ENCODE measurements at regions not wholly inside any gene's neighbourhood (a gene's known extent, or its start where the extent isn't known, plus 50 kb on each side); places are given as distances from the start of the nearest gene placed in this dataset.
A peak's percentile ranks its signal among the peaks of the same experiment; 100 is the strongest.

GRCh38 chr4:111963158-111963700 is 182.0 kb upstream of the FAM241A start:
- DNase-seq (ENCODE audit: low read depth in 4 of 4, low spot score in 2 of 4) = no peak

DNA sequence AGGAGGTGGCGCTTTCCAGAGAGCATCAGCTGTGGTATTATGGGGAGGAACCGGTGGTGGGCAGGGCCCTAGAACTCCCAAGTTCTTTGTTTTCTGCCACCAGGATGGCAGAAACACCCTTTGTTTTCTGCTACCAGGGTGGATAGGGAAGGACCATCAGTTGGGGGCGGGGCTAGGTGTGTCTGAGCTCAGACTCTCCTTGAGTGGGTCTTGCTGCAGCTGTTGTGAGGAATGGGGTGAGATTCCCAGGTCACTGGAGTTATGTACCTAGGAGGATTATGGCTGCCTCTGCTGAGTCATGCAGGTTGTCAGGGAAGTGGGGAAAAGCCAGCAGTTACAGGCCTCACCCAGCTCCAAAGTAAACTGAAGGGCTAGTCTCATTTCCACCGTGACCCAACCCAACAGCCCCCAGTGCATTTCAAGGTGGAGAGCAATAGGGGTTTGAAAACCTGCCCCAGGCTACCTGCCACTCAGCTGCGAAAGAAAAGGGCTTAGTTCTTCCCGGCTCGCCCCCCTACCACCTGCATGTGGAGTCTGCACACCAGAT is 167.8 kb upstream of the FAM241A start:
- no peak for DNase-seq (ENCODE audit: low read depth in 4 of 4, low spot score in 2 of 4)

- no peak for DNase-seq (ENCODE audit: low read depth in 4 of 4, low spot score in 2 of 4)
Observed at GRCh38 chr4:111979921-111980320, 165.3 kb upstream of the FAM241A start.

- no peak for DNase-seq (ENCODE audit: low read depth in 4 of 4, low spot score in 2 of 4)
Observed at GRCh38 chr4:111982089-111982488, 163.2 kb upstream of the FAM241A start.

- DNase-seq (ENCODE audit: low read depth in 4 of 4, low spot score in 2 of 4) = no peak
Observed at GRCh38 chr4:111984169-111984819, 161.0 kb upstream of the FAM241A start.

GRCh38 chr4:111985426-111985825 is 159.8 kb upstream of the FAM241A start:
- DNase-seq (ENCODE audit: low read depth in 4 of 4, low spot score in 2 of 4) = no peak

DNA sequence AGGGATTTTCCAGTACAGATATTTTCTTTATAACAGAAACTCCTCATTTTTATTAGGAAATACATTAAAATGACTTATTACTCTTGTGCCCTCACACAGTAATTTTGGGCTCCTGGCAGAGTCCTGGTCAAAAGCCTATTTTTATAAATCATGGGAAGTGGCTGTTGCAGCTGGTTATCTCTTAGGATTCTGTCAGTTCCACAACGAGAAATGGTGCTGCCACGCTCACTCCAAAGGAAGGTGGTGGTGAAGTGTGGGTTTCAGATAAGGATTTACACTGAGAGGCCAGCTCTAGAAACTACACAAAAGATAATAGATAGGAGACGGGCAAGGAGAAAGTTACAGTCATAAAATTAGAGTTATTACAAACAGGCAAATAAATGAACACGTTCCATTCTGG is 159.2 kb upstream of the FAM241A start:
- DNase-seq (ENCODE audit: low read depth in 4 of 4, low spot score in 2 of 4) = no peak

GRCh38 chr4:111988514-111988913 is 156.7 kb upstream of the FAM241A start:
- no peak for DNase-seq (ENCODE audit: low read depth in 4 of 4, low spot score in 2 of 4)

DNA sequence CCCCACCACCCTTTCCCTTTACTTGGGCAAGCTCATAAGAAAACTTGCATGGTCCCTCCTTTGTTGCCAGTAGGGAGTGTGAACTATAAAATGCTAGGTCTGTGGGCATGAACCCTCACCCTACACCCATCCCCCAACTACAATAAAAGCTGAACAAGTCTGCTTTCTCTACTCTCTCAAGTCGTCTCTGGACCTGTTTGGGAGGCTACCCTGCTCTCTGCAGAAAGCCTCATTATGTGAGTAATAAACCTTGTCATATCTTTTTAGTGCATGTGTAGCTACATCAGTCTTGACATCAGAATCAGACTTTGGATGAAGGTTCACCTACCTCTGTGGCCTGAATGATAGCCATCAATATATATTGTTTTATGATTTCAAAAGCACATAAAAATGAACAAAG is 155.4 kb upstream of the FAM241A start:
- DNase-seq (ENCODE audit: low read depth in 4 of 4, low spot score in 2 of 4) = no peak

DNA sequence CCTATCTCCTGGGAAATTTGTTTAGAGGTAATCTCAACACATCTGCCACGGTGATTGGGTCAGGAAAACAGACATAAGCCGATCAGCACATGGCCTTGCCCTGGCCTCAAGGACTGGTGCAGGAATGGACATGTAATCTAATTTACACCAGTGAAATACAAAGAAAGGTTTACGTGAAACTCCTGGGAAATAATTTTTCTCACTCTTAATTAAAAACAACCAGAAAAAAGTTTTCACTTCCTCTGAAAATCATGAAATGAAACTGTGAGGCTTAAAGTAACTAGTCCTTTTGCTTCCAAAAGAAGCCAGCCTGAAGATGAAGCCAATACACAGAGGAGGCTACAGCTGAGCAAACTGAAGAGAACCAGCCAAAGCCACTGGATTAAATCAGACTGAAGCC is 154.1 kb upstream of the FAM241A start:
- DNase-seq (ENCODE audit: low read depth in 4 of 4, low spot score in 2 of 4) = no peak

- DNase-seq (ENCODE audit: low read depth in 4 of 4, low spot score in 2 of 4) = no peak
Observed at GRCh38 chr4:111991797-111992196, 153.5 kb upstream of the FAM241A start.

GRCh38 chr4:111992351-111993168 is 152.7 kb upstream of the FAM241A start:
- DNase-seq (ENCODE audit: low read depth in 4 of 4, low spot score in 2 of 4) = peak in 3 of 4 donors; percentile 1 to 19 (median 10)

DNA sequence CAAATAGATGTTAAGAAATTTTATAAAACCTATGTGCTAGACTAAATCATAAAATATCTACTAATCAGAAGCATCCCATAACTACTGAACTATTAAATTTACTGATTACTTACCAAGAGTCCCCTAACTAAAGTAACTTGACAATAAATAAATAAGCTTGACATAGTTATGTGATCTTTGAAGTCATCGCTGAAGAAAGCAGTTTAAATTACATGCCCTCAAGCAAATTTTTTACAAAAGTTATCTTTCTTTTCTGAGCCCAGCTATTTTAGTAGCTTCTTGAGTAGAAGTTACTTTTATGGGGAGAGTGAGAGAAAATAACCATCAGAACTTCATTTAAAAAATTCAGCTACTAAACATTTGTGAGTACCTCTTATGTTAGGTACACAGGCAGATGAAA is 150.9 kb upstream of the FAM241A start:
- DNase-seq (ENCODE audit: low read depth in 4 of 4, low spot score in 2 of 4) = no peak

- DNase-seq (ENCODE audit: low read depth in 4 of 4, low spot score in 2 of 4) = no peak
Observed at GRCh38 chr4:111997785-111998184, 147.5 kb upstream of the FAM241A start.

DNA sequence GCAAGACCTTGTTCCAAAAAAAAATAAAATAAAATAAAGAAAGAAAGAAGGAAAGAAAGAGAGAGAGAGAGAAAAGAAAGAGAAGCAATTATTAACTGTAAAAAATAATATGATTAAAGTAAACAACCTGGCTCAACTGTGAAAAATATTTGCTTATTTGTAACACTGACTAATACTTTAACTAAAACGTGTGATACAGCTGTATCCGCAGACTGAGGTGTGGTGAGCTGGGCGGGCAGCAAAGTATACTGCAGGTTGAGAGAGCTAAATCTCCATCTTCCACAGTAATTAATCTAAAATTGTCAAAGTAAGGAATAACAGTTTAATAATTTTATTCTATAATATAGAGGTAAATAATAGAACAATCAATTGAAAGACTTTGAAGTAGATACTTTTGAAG is 145.5 kb upstream of the FAM241A start:
- DNase-seq (ENCODE audit: low read depth in 4 of 4, low spot score in 2 of 4) = no peak

GRCh38 chr4:112001041-112001440 is 144.2 kb upstream of the FAM241A start:
- DNase-seq (ENCODE audit: low read depth in 4 of 4, low spot score in 2 of 4) = no peak

GRCh38 chr4:112002248-112002661 is 143.0 kb upstream of the FAM241A start:
- DNase-seq (ENCODE audit: low read depth in 4 of 4, low spot score in 2 of 4) = no peak

- no peak for DNase-seq (ENCODE audit: low read depth in 4 of 4, low spot score in 2 of 4)
Observed at GRCh38 chr4:112003231-112003907, 141.9 kb upstream of the FAM241A start.

DNA sequence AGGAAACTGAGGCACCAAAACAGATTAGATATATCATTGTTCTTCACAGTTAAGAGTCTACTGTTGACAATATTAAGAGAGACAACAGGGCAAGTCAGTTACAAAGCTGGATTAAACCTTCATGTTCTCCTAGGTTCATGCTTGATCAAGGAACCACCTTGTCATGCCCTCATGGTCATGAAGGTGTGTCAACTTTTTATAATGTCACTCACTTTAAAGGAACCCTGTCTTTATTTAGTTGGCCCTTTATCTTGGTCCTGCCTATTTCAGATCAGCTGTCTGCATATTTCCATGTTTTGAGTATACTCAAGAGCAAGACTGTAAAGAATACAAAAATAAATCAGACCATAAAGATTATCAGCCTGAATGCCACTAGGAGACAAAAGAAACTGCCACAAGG is 140.2 kb upstream of the FAM241A start:
- DNase-seq (ENCODE audit: low read depth in 4 of 4, low spot score in 2 of 4) = no peak

- DNase-seq (ENCODE audit: low read depth in 4 of 4, low spot score in 2 of 4) = no peak
Observed at GRCh38 chr4:112007391-112007790, 137.9 kb upstream of the FAM241A start.

GRCh38 chr4:112015960-112016359 is 129.3 kb upstream of the FAM241A start:
- no peak for DNase-seq (ENCODE audit: low read depth in 4 of 4, low spot score in 2 of 4)

Measured in left renal cortex interstitium (tissue), 4 donors.